ENCODE measurements at regions not wholly inside any gene's neighbourhood (a gene's known extent, or its start where the extent isn't known, plus 50 kb on each side); places are given as distances from the start of the nearest gene placed in this dataset.
A peak's percentile ranks its signal among the peaks of the same experiment; 100 is the strongest.
"Not testable (repeated sequence)": the region's sequence is repeated elsewhere in the genome, so short reads cannot be mapped to it uniquely, and the experiment has no call there.

GRCh38 chr13:37295573-37295972 is 190.1 kb upstream of the CSNK1A1L start:
- no peak for DNase-seq (ENCODE audit: low read depth)

GRCh38 chr13:37295071-37295470 is 189.6 kb upstream of the CSNK1A1L start:
- peak; percentile 81 for DNase-seq (ENCODE audit: low read depth)

GRCh38 chr13:37294472-37294871 is 189.0 kb upstream of the CSNK1A1L start:
- DNase-seq (ENCODE audit: low read depth), result no peak

GRCh38 chr13:37293295-37293694 is 187.8 kb upstream of the CSNK1A1L start:
- DNase-seq (ENCODE audit: low read depth), result no peak

GRCh38 chr13:37290716-37291505 is 185.4 kb upstream of the CSNK1A1L start:
- DNase-seq (ENCODE audit: low read depth), result no peak

- DNase-seq (ENCODE audit: low read depth), result no peak
Observed at GRCh38 chr13:37289212-37289935, 183.9 kb upstream of the CSNK1A1L start.

- no peak for DNase-seq (ENCODE audit: low read depth)
Observed at GRCh38 chr13:37288057-37288720, 182.7 kb upstream of the CSNK1A1L start.

GRCh38 chr13:37280231-37280630 is 174.8 kb upstream of the CSNK1A1L start:
- DNase-seq (ENCODE audit: low read depth), result not testable (repeated sequence)

GRCh38 chr13:37277435-37278144 is 172.1 kb upstream of the CSNK1A1L start:
- no peak for DNase-seq (ENCODE audit: low read depth)

- DNase-seq (ENCODE audit: low read depth), result no peak
Observed at GRCh38 chr13:37277007-37277406, 171.5 kb upstream of the CSNK1A1L start.

- no peak for DNase-seq (ENCODE audit: low read depth)
Observed at GRCh38 chr13:37274569-37275497, 169.4 kb upstream of the CSNK1A1L start.

GRCh38 chr13:37273836-37274235 is 168.4 kb upstream of the CSNK1A1L start:
- DNase-seq (ENCODE audit: low read depth), result no peak

- no peak for DNase-seq (ENCODE audit: low read depth)
Observed at GRCh38 chr13:37270226-37271001, 164.9 kb upstream of the CSNK1A1L start.

GRCh38 chr13:37263871-37264270 is 158.4 kb upstream of the CSNK1A1L start:
- DNase-seq (ENCODE audit: low read depth), result no peak

GRCh38 chr13:37257706-37258105 is 152.2 kb upstream of the CSNK1A1L start:
- no peak for DNase-seq (ENCODE audit: low read depth)

- no peak for DNase-seq (ENCODE audit: low read depth)
Observed at GRCh38 chr13:37257051-37257450, 151.6 kb upstream of the CSNK1A1L start.

GRCh38 chr13:37241786-37242185 is 136.3 kb upstream of the CSNK1A1L start:
- no peak for DNase-seq (ENCODE audit: low read depth)

- no peak for DNase-seq (ENCODE audit: low read depth)
Observed at GRCh38 chr13:37230346-37230745, 124.9 kb upstream of the CSNK1A1L start.

- DNase-seq (ENCODE audit: low read depth), result no peak
Observed at GRCh38 chr13:37229931-37230330, 124.5 kb upstream of the CSNK1A1L start.

GRCh38 chr13:37226971-37227370 is 121.5 kb upstream of the CSNK1A1L start:
- no peak for DNase-seq (ENCODE audit: low read depth)

All from forelimb muscle (tissue), 1 donor.